Effector CD4-positive, alpha-beta T cell (primary cell): ENCODE measurements at regions not wholly inside any gene's neighbourhood (a gene's known extent, or its start where the extent isn't known, plus 50 kb on each side); places are given as distances from the start of the nearest gene placed in this dataset.

ENCODE experiments used
- DNase-seq: peaks from one replicate; pipeline ENCODE4 v3.0.0-alpha.2; 2020

- DNase-seq = no peak
Observed at GRCh38 chr4:111512081-111512783, 633.0 kb upstream of the FAM241A start.

DNA sequence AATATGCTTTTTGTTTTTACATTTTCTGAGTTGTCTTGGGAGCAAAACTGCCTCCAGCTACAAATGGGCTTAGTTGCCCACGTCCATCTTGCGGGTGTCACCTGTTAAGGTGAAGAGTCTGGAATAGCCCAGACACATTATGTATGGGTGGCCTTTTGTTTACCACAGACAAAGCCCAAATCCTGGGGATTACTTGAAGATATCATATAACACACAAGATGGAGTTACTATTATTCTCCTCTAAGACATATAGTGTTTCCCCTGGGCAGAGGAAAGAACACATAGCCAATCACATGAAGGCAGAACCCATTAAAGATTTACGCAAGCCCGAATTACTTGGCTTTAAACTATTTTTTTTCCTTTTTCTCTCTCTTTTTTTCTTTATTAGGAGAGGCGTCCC lies 625.6 kb upstream of the FAM241A start:
- DNase-seq = no peak

GRCh38 chr4:111530446-111530845 lies 614.8 kb upstream of the FAM241A start:
- DNase-seq = no peak

- DNase-seq = no peak
Observed at GRCh38 chr4:111535792-111536191, 609.5 kb upstream of the FAM241A start.

DNA sequence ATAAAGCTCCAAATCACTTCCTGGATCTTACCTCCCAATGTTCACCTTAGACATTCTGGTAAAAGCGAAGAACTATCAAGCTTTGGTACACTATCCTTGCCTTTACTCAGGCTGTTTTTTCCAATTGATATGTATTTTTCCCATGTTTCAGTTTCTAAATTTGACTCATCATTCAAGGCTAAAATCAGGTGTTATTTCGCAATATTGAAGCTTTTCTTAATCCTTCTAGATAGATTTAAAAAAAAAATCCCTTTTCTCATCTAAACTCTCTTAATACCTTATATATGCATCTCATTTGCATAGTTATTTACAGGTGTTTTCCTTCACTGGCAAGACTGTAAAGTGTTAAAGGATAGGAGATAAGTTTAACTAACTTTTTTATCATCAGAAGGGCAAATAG lies 608.1 kb upstream of the FAM241A start:
- DNase-seq = no peak

GRCh38 chr4:111537871-111538270 lies 607.4 kb upstream of the FAM241A start:
- DNase-seq = no peak

DNA sequence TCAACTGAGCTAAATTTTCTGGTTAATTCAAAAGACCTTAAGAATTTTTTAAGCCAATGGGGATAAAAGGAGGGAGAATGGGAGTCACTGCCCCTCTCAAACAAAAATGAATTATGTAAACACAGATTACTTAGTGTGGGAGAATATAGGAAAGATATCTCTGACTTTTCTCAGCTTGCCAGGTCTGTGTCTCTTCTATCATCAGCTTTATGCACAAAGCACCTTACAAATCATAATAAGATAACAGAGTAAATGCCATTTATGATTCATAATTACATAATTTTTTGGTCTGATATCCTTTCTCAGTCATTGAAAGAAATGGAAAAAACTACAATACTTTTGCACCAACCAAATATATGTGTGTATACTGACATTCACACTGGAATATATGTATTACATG lies 604.6 kb upstream of the FAM241A start:
- no peak for DNase-seq

GRCh38 chr4:111542056-111542455 lies 603.2 kb upstream of the FAM241A start:
- DNase-seq = no peak

- no peak for DNase-seq
Observed at GRCh38 chr4:111546881-111547280, 598.4 kb upstream of the FAM241A start.

- no peak for DNase-seq
Observed at GRCh38 chr4:111556141-111556781, 589.0 kb upstream of the FAM241A start.

DNA sequence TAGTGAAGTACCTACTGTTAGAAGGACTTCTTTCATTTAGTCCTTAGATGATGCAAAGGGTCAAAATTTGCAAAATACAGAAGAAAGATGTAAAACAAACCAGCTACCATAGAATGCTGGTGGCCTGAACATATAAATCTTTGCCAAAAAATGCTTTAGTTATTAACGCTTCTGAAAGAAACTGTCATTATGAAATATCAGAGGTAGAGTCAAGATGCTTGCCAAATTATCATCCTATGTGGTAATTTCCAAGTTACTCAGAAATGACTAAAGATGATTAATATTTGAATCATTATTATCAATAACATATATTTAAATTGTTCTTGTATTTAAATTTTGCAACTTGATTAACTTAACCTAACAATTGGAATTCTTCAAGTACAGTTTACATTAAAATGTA lies 588.4 kb upstream of the FAM241A start:
- no peak for DNase-seq

- DNase-seq = no peak
Observed at GRCh38 chr4:111562826-111563225, 582.4 kb upstream of the FAM241A start.

DNA sequence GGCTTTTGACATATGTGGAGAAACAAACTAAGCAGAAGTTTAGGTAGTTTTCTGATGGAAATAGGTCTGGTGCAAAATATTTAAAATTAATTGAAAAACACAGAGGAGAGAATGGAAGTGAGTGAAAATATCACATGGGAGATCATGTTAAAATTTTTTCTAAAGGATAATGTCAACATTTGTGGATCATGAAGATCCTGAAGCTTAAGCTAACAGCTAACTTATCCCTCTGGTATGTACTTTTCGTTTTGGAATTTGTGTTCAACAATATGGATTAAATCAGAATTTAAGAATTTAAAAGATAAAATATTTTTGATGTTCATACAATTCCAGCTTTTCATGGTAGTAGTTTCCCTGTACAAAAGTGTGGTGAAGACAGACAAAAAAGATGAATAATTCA lies 572.8 kb upstream of the FAM241A start:
- no peak for DNase-seq

GRCh38 chr4:111573386-111573785 lies 571.9 kb upstream of the FAM241A start:
- no peak for DNase-seq

DNA sequence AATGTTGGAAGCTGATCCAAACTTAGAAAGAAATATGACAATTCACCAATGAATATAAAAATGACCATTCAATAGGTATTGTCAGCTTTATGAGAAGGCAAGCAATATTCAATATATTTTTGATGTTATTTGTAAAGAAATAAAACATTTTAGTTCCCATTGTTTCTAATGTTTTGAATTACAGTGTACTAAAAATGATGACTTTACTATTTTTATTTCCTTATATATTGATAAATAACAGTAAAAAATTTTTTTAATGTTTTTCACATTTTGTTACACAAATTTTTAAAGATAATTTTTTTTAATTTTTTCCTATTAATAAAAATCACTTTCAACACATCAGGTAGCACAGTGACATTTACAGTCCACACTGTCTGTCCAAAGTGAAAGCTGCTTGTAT lies 565.5 kb upstream of the FAM241A start:
- DNase-seq = no peak

- DNase-seq = no peak
Observed at GRCh38 chr4:111595456-111595855, 549.8 kb upstream of the FAM241A start.

DNA sequence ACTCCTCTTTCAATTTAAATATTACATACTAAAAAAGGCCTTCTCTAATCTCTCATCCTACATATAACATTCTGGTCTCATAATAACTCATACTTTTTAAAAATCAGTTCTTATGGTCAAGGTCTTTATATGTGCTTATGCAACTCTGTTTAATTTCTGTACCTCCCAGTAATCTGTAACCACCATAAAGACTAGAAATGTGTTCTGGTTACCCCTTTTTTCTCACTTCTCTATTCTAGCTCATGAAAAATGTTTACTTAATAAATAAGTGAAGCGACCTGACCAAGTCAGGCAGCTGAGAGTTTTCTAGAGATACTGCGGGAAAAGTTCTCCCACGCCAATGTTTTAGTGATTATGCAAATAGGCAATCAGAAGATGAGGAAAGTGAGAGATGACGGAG lies 548.8 kb upstream of the FAM241A start:
- no peak for DNase-seq

DNA sequence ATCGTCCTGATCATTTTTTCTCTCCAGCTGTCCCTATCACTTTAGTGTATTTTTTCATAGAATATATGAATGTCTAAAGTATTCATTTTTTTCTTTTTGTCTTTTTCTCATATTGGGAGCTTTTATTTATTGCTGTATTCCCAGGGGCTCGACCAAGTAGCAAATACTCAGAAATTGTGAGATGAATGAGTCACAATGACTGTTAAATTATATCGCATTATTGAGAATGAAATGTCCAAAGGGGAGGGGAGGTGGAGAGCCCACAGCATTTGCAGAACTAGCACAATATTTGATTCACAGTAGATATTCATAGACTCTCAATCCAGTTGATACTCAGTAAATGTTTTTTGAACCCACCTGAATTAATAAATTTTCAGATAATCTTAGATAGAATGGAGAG lies 543.6 kb upstream of the FAM241A start:
- DNase-seq = no peak

DNA sequence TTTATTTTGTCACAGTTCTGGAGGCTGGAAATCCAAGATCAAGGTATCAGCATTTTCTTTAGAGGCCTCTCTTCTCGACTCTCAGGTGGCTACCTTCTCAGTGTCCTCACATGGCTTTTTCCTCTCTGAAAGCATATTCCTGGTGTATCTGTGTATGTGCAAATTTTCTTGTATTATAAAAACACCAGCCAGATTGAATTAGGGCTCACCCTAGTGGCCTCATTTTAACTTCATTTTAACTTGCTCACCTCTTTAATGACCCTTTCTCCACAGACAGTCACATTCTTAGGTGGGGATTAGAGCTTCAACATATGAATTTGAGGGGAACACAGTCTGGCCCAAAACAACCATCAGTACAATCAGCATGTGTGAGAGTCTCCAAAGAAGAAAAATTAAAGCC lies 542.4 kb upstream of the FAM241A start:
- no peak for DNase-seq

- DNase-seq = no peak
Observed at GRCh38 chr4:111605111-111605510, 540.1 kb upstream of the FAM241A start.

DNA sequence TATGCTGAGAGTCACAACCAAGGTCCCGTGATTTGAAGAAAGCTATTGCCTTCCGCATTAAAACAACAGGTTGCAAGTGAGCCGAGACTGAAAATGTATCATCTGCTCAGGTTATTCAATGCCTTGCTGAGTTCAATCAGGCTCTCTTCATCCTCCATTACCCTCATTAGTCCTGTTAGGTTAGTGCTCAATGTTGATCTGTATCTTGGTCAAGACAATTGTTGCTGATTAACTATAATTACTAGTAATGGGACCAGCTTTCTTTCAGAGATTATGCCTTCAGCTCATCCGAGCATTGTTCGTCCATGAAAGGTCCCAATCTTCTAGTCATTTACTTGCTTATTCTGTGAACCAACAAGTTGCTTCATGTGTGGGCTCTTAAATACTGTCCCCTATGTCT lies 534.6 kb upstream of the FAM241A start:
- no peak for DNase-seq

GRCh38 chr4:111618908-111619307 lies 526.3 kb upstream of the FAM241A start:
- no peak for DNase-seq

- DNase-seq = no peak
Observed at GRCh38 chr4:111628437-111628836, 516.8 kb upstream of the FAM241A start.

GRCh38 chr4:111630705-111631104 lies 514.5 kb upstream of the FAM241A start:
- no peak for DNase-seq
